Cardiac fibroblast (primary cell): ENCODE measurements at regions not wholly inside any gene's neighbourhood (a gene's known extent, or its start where the extent isn't known, plus 50 kb on each side); places are given as distances from the start of the nearest gene placed in this dataset.

Experiments
- DNase-seq, 2 donors: peaks; one replicate each; pipeline versions ENCODE4 v3.0.0 to v3.0.0-alpha.2; 2010; ENCODE audit warnings: low read depth in 2 of 2
- H3K4me3 ChIP-seq, 2 donors: replicated peaks in 1 of 2; 1 replicate in 1 of 2; 2 replicates in 1 of 2; pipeline ENCODE4 v1.5.1; 2011; ENCODE audit warnings: low read depth in 2 of 2, low read length in 2 of 2, mild to moderate bottlenecking in 2 of 2, moderate library complexity in 1 of 2
- CTCF ChIP-seq: IDR thresholded peaks from one replicate; pipeline ENCODE4 v1.5.1; 2011; ENCODE audit warnings: low read depth, mild to moderate bottlenecking, low read length, inconsistent platforms

- no peak overlapping the region for H3K4me3 ChIP-seq
- TF ChIP-seq CTCF, result no peak
- DNase-seq, result no peak
Observed at GRCh38 chr4:177728361-177729152, 286.3 kb upstream of the AGA start.

DNA sequence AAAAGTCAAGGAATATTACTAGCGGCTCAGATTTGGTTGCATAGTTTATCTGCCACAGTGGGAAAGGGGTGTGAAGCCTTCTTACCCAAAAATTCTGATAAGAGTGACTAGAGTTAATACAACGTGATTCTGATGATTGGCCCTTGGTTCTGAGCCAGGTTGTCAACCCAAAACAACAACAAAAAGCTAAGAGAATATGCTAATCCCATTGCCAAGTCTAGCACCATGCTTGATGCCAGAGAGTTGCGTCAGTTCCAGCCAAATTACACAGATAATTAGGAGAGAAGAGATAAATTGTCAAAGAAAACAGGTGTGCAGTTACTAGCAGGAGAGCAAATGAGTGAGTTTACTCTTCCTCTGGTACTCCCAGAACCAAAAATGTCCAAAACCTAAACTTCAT lies 287.4 kb upstream of the AGA start:
- DNase-seq, result no peak
- H3K4me3 ChIP-seq, result no peak overlapping the region

GRCh38 chr4:177737387-177737940 lies 295.2 kb upstream of the AGA start:
- no peak for TF ChIP-seq CTCF
- H3K4me3 ChIP-seq, result no peak overlapping the region
- DNase-seq, result peak in 1 of 2 donors; percentile 2

More for the DNA sequence above, 287.4 kb upstream of the AGA start:
- TF ChIP-seq CTCF, result no peak

DNA sequence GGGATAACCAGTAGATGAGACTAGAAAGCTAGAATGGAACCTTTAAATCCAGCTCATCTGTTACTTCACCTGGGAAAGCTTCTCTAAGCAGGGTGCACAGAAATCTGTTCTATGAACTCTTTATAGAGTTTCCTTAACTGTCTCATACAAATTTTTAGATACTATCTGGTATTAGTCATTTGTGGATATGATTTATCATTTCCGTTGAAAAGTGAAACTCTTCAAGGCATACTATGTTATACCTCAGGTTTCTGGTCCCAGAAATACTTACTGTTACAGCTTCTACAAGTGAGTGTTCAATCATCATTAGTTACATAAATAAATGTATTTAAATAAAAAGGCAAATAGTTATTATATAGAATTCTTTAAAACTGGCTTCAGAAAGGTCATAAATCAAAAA lies 298.3 kb upstream of the AGA start:
- DNase-seq, result peak in 1 of 2 donors; percentile 1
- no peak for TF ChIP-seq CTCF
- no peak overlapping the region for H3K4me3 ChIP-seq

GRCh38 chr4:177759729-177760128 lies 317.5 kb upstream of the AGA start:
- no peak for TF ChIP-seq CTCF
- DNase-seq, result no peak
- H3K4me3 ChIP-seq, result no peak overlapping the region

- no peak overlapping the region for H3K4me3 ChIP-seq
- no peak for TF ChIP-seq CTCF
- no peak for DNase-seq
Observed at GRCh38 chr4:177761692-177762091, 319.5 kb upstream of the AGA start.
